GM12878 (cell line): ENCODE measurements at regions not wholly inside any gene's neighbourhood (a gene's known extent, or its start where the extent isn't known, plus 50 kb on each side); places are given as distances from the start of the nearest gene placed in this dataset.

Experiments
- ATAC-seq: fragments of 200-7000 bp; cut with Tn5 transposase; 3 replicates; pipeline ENCODE4 v1.9.1; 2020; ENCODE audit warnings: mild to moderate bottlenecking, moderate library complexity
- BruUV-seq: library from RNA; stranded (reverse); fragments of 400-500 nt; replicated peaks from 2 replicates; lab custom pipeline; 2021; lab: Mats Ljungman, UMichigan
- CTCF ChIA-PET: fragments of 300-600 bp; sonication (Branson Sonifier 250); formaldehyde crosslinking; extraction: SDS; loops from one replicate; lab custom pipeline; 2021; ENCODE audit warnings: inconsistent platforms; lab: Yijun Ruan, JAX
- POLR2A ChIA-PET: fragments of 350-600 bp; formaldehyde crosslinking; extraction: SDS; loops from one replicate; lab custom pipeline; 2021; ENCODE audit warnings: inconsistent platforms; lab: Charles Lee
- RAD21 ChIA-PET: fragments of 300-600 bp; sonication (Branson Sonifier 250); formaldehyde crosslinking; loops from one replicate; lab custom pipeline; 2023; ENCODE audit warnings: antibody characterized with exemption; ENCODE audit not compliant: unreplicated experiment; lab: Charles Lee
- SMC1A ChIA-PET: fragments of 300-600 bp; sonication (Branson Sonifier 250); formaldehyde crosslinking; loops from one replicate; lab custom pipeline; 2023; ENCODE audit not compliant: unreplicated experiment, uncharacterized antibody; lab: Charles Lee
- DNase-seq: peaks from one replicate; pipeline ENCODE4 v3.0.0-alpha.2; 2011; ENCODE audit warnings: low read depth, low spot score
- FAIRE-seq: peaks from 3 replicates; lab custom pipeline; 2011; peaks lifted over from hg19 to GRCh38; lab: Jason Lieb, UNC
- H2AFZ ChIP-seq: 2 replicates; pipeline ENCODE4 v1.6.0; 2011; ENCODE audit warnings: low read depth, low read length, control low read depth; ENCODE audit not compliant: control insufficient read depth
- H3K27ac ChIP-seq: 2 replicates; pipeline ENCODE4 v1.5.1; 2011; ENCODE audit warnings: control low read depth; ENCODE audit not compliant: control insufficient read depth, insufficient read depth
- H3K27me3 ChIP-seq, 2 experiments: replicated peaks in 1 of 2; 2 replicates each; pipeline versions ENCODE4 v1.6.0 to v1.6.1; 2011; ENCODE audit warnings: low read length in 1 of 2; ENCODE audit not compliant: control insufficient read depth in 2 of 2, insufficient read depth in 2 of 2
- H3K36me3 ChIP-seq, 2 experiments: 2 replicates each; pipeline ENCODE4 v1.5.1; 2011; ENCODE audit warnings: low read length in 1 of 2; ENCODE audit not compliant: control insufficient read depth in 2 of 2, insufficient read depth in 2 of 2
- H3K4me1 ChIP-seq: 2 replicates; pipeline ENCODE4 v1.6.1; 2011; ENCODE audit warnings: mild to moderate bottlenecking, low read length, moderate library complexity, mixed read lengths; ENCODE audit not compliant: control insufficient read depth, insufficient read depth
- H3K4me2 ChIP-seq: 2 replicates; pipeline ENCODE4 v1.6.0; 2011; ENCODE audit warnings: control low read depth; ENCODE audit not compliant: control insufficient read depth, insufficient read depth
- H3K4me3 ChIP-seq: fragments of 200-600 bp; sonication (generic); 2 replicates; pipeline ENCODE4 v1.5.1; 2016
- H3K79me2 ChIP-seq: 2 replicates; pipeline ENCODE4 v1.6.0; 2011; ENCODE audit warnings: low read length; ENCODE audit not compliant: control insufficient read depth, insufficient read depth
- H3K9ac ChIP-seq: 2 replicates; pipeline ENCODE4 v1.8.0; 2011; ENCODE audit warnings: low read length, control low read depth, mixed read lengths; ENCODE audit not compliant: control insufficient read depth, insufficient read depth
- H3K9me3 ChIP-seq: replicated peaks from 3 replicates; pipeline ENCODE4 v1.5.1; 2011; ENCODE audit warnings: mild to moderate bottlenecking, low read length; ENCODE audit not compliant: control insufficient read depth, insufficient read depth
- H4K20me1 ChIP-seq: 2 replicates; pipeline ENCODE4 v1.6.0; 2011; ENCODE audit not compliant: control insufficient read depth, insufficient read depth
- BACH1 ChIP-seq: fragments of 450-650 bp; IDR thresholded peaks from 2 replicates; pipeline ENCODE4 v1.6.1; 2017; ENCODE audit warnings: mild to moderate bottlenecking, borderline replicate concordance
- BCL11A ChIP-seq: IDR thresholded peaks from 2 replicates; pipeline ENCODE4 v1.6.1; 2011; ENCODE audit warnings: low read depth, low read length
- CHD2 ChIP-seq: IDR thresholded peaks from 2 replicates; pipeline ENCODE4 v1.6.1; 2011; ENCODE audit warnings: low read depth, low read length, improper control_type of control experiment, borderline replicate concordance
- CHD4 ChIP-seq: fragments of 200-600 bp; sonication (generic); IDR thresholded peaks from 2 replicates; pipeline ENCODE4 v1.6.1; 2016; ENCODE audit warnings: mild to moderate bottlenecking
- DPF2 ChIP-seq: fragments of 450-650 bp; IDR thresholded peaks from 2 replicates; pipeline ENCODE4 v1.6.1; 2017; ENCODE audit warnings: mild to moderate bottlenecking
- EGR1 ChIP-seq, 2 experiments: IDR thresholded peaks; 1 replicate in 1 of 2; 2 replicates in 1 of 2; pipeline ENCODE4 v1.6.1; 2011 to 2012; ENCODE audit warnings: low read depth in 2 of 2, low read length in 2 of 2, borderline replicate concordance in 1 of 2, mild to moderate bottlenecking in 1 of 2, moderate library complexity in 1 of 2
- GABPA ChIP-seq: IDR thresholded peaks from 2 replicates; pipeline ENCODE4 v1.6.1; 2014; ENCODE audit warnings: antibody characterized with exemption, low read depth, mild to moderate bottlenecking, inconsistent platforms
- HCFC1 ChIP-seq: fragments of 150-350 bp; IDR thresholded peaks from 2 replicates; pipeline ENCODE4 v1.6.1; 2014; ENCODE audit warnings: low read length
- MEF2B ChIP-seq: fragments of 450-650 bp; IDR thresholded peaks from 2 replicates; pipeline ENCODE4 v1.6.1; 2018; ENCODE audit warnings: mild to moderate bottlenecking, moderate library complexity; ENCODE audit not compliant: partially characterized antibody, poor library complexity, severe bottlenecking
- MXI1 ChIP-seq: fragments of 150-350 bp; IDR thresholded peaks from 2 replicates; pipeline ENCODE4 v1.6.1; 2011; ENCODE audit warnings: low read depth, mild to moderate bottlenecking, inconsistent platforms, low read length, improper control_type of control experiment
- NFXL1 ChIP-seq: fragments of 450-650 bp; IDR thresholded peaks from 2 replicates; pipeline ENCODE4 v1.6.1; 2017; ENCODE audit warnings: antibody characterized with exemption, mild to moderate bottlenecking, borderline replicate concordance
- NR2C1 ChIP-seq: fragments of 450-650 bp; IDR thresholded peaks from 2 replicates; pipeline ENCODE4 v1.6.1; 2017; ENCODE audit warnings: antibody characterized with exemption, mild to moderate bottlenecking, moderate library complexity
- POU2F2 ChIP-seq: IDR thresholded peaks from 3 replicates; pipeline ENCODE4 v1.6.1; 2011; ENCODE audit warnings: low read depth, mild to moderate bottlenecking, low read length, borderline replicate concordance
- RUNX3 ChIP-seq: IDR thresholded peaks from 2 replicates; pipeline ENCODE4 v1.6.1; 2012; ENCODE audit warnings: low read length, inconsistent platforms
- SMAD1 ChIP-seq: fragments of 450-650 bp; IDR thresholded peaks from 2 replicates; pipeline ENCODE4 v1.6.1; 2018; ENCODE audit warnings: mild to moderate bottlenecking, low read depth; ENCODE audit not compliant: partially characterized antibody
- STAT3 ChIP-seq: IDR thresholded peaks from 2 replicates; pipeline ENCODE4 v1.6.1; 2011; ENCODE audit warnings: low read depth, low read length, improper control_type of control experiment
- WGBS: methylation state at CpG from one replicate; pipeline ENCODE4 v1.1.6; 2016; ENCODE audit warnings: low lambda C conversion rate; ENCODE audit not compliant: insufficient replicate concordance, insufficient coverage; ENCODE audit errors: missing lambda C conversion rate; 5-methylcytosine and 5-hydroxymethylcytosine counted together
- in situ Hi-C: fragments of 300-500 bp; cut with MboI; formaldehyde crosslinking; loops from 9 replicates; pipeline ENCODE4 v1.14.3; 2018; ENCODE audit warnings: mixed read lengths
- intact Hi-C: fragments of 100-400 bp; cut with micrococcal nuclease; formaldehyde crosslinking; loops from one replicate; pipeline ENCODE4 v1.14.2; 2022; ENCODE audit not compliant: unreplicated experiment
- TF ChIP-seq, protein P1 (sequence below): IDR thresholded peaks from 2 replicates; pipeline ENCODE4 v1.6.1; 2012; ENCODE audit warnings: mild to moderate bottlenecking, low read depth, low read length
- TF ChIP-seq, protein P2 (sequence below): fragments of 450-650 bp; IDR thresholded peaks from 2 replicates; pipeline ENCODE4 v1.6.1; 2017; ENCODE audit warnings: mild to moderate bottlenecking, moderate library complexity
- TF ChIP-seq, protein P3 (sequence below): IDR thresholded peaks from 2 replicates; pipeline ENCODE4 v1.6.1; 2012; ENCODE audit warnings: low read length, inconsistent platforms

DNA sequence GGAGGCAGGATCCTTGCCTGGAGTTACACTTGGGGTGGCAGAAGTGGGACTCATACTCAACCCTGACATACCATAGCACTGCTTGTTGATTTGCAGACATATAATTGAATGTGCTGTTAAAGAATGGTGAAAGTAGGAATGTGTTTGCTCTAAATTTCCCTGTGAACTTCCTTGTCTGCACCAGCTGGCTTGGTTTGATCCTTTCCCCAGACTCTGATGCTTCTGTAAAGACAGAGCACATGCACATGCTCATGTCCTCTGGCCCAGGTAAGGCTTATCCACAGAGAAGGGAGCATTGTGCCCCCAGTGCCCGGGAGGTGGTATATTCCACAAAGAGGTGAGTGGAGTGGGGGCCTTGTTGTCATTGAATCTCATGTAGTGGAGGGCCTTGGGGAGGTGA, 138.0 kb upstream of the STC2 start:
- RAD21 ChIA-PET = no interaction called here
- CTCF ChIA-PET = no interaction called here
- Histone ChIP-seq H3K79me2 (no peaks in the 10 kb centered on the region), H3K4me1 (no peaks in the 10 kb centered on the region), H3K27me3 (no peaks in the 10 kb centered on the region; a peak in 1 of 4 replicates), H3K27ac (no peak overlapping the region), H2AFZ (no peak overlapping the region), H3K9me3 (peaks cover 8% of the 10 kb centered on the region; the same call in 2 of the 3 replicates), H3K9ac (no peak overlapping the region), H3K36me3 (no peaks in the 10 kb centered on the region), H3K4me2 (no peak overlapping the region), H3K4me3 (no peak overlapping the region), H4K20me1 (no peaks in the 10 kb centered on the region)
- WGBS = 0% methylated on average over 1 of the region's 1 CpG
- BruUV-seq = no TSS peak
- in situ Hi-C loops (no loop called here), intact Hi-C loops (no loop called here)
- DNase-seq = no peak
- SMC1A ChIA-PET = no interaction called here
- no peak for FAIRE-seq
- POLR2A ChIA-PET = no interaction called here
- ATAC-seq = no peak
- TF ChIP-seq RUNX3 = no peak
- TF ChIP-seq SMAD1 = no peak
- TF ChIP-seq, protein P1, sequence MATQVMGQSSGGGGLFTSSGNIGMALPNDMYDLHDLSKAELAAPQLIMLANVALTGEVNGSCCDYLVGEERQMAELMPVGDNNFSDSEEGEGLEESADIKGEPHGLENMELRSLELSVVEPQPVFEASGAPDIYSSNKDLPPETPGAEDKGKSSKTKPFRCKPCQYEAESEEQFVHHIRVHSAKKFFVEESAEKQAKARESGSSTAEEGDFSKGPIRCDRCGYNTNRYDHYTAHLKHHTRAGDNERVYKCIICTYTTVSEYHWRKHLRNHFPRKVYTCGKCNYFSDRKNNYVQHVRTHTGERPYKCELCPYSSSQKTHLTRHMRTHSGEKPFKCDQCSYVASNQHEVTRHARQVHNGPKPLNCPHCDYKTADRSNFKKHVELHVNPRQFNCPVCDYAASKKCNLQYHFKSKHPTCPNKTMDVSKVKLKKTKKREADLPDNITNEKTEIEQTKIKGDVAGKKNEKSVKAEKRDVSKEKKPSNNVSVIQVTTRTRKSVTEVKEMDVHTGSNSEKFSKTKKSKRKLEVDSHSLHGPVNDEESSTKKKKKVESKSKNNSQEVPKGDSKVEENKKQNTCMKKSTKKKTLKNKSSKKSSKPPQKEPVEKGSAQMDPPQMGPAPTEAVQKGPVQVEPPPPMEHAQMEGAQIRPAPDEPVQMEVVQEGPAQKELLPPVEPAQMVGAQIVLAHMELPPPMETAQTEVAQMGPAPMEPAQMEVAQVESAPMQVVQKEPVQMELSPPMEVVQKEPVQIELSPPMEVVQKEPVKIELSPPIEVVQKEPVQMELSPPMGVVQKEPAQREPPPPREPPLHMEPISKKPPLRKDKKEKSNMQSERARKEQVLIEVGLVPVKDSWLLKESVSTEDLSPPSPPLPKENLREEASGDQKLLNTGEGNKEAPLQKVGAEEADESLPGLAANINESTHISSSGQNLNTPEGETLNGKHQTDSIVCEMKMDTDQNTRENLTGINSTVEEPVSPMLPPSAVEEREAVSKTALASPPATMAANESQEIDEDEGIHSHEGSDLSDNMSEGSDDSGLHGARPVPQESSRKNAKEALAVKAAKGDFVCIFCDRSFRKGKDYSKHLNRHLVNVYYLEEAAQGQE = no peak
- TF ChIP-seq BACH1 = no peak
- TF ChIP-seq NR2C1 = no peak
- no peak for TF ChIP-seq BCL11A
- no peak for TF ChIP-seq STAT3
- TF ChIP-seq, protein P2, sequence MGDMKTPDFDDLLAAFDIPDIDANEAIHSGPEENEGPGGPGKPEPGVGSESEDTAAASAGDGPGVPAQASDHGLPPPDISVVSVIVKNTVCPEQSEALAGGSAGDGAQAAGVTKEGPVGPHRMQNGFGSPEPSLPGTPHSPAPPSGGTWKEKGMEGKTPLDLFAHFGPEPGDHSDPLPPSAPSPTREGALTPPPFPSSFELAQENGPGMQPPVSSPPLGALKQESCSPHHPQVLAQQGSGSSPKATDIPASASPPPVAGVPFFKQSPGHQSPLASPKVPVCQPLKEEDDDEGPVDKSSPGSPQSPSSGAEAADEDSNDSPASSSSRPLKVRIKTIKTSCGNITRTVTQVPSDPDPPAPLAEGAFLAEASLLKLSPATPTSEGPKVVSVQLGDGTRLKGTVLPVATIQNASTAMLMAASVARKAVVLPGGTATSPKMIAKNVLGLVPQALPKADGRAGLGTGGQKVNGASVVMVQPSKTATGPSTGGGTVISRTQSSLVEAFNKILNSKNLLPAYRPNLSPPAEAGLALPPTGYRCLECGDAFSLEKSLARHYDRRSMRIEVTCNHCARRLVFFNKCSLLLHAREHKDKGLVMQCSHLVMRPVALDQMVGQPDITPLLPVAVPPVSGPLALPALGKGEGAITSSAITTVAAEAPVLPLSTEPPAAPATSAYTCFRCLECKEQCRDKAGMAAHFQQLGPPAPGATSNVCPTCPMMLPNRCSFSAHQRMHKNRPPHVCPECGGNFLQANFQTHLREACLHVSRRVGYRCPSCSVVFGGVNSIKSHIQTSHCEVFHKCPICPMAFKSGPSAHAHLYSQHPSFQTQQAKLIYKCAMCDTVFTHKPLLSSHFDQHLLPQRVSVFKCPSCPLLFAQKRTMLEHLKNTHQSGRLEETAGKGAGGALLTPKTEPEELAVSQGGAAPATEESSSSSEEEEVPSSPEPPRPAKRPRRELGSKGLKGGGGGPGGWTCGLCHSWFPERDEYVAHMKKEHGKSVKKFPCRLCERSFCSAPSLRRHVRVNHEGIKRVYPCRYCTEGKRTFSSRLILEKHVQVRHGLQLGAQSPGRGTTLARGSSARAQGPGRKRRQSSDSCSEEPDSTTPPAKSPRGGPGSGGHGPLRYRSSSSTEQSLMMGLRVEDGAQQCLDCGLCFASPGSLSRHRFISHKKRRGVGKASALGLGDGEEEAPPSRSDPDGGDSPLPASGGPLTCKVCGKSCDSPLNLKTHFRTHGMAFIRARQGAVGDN = no peak
- no peak for TF ChIP-seq HCFC1
- TF ChIP-seq EGR1 (IDR thresholded peaks at IDR 0.05; ENCODE audit: borderline replicate concordance in 1 of 2, low read depth in 2 of 2, low read length in 2 of 2) = no peak
- TF ChIP-seq CHD2 = no peak
- TF ChIP-seq MXI1 = no peak
- TF ChIP-seq NFXL1 = no peak
- TF ChIP-seq POU2F2 = no peak
- no peak for TF ChIP-seq GABPA
- TF ChIP-seq, protein P3, sequence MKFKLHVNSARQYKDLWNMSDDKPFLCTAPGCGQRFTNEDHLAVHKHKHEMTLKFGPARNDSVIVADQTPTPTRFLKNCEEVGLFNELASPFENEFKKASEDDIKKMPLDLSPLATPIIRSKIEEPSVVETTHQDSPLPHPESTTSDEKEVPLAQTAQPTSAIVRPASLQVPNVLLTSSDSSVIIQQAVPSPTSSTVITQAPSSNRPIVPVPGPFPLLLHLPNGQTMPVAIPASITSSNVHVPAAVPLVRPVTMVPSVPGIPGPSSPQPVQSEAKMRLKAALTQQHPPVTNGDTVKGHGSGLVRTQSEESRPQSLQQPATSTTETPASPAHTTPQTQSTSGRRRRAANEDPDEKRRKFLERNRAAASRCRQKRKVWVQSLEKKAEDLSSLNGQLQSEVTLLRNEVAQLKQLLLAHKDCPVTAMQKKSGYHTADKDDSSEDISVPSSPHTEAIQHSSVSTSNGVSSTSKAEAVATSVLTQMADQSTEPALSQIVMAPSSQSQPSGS = no peak
- no peak for TF ChIP-seq MEF2B
- TF ChIP-seq DPF2 = no peak
- TF ChIP-seq CHD4 = no peak
